Neutrophil (primary cell): ENCODE measurements at regions not wholly inside any gene's neighbourhood (a gene's known extent, or its start where the extent isn't known, plus 50 kb on each side); places are given as distances from the start of the nearest gene placed in this dataset.

Experiments used
- H3K27ac ChIP-seq: fragments of 200-600 bp; sonication (generic); 2 replicates; pipeline ENCODE4 v1.5.1; 2016; ENCODE audit warnings: mild to moderate bottlenecking, moderate library complexity
- H3K27me3 ChIP-seq: fragments of 200-600 bp; sonication (generic); 2 replicates; pipeline ENCODE4 v1.6.0; 2016; ENCODE audit warnings: mild to moderate bottlenecking
- H3K36me3 ChIP-seq: fragments of 200-600 bp; sonication (generic); 2 replicates; pipeline ENCODE4 v1.5.1; 2017
- H3K4me1 ChIP-seq, 2 experiments: fragments of 200-600 bp in 1 of 2; sonication (generic) in 1 of 2; 1 replicate in 1 of 2; 2 replicates in 1 of 2; pipeline versions ENCODE4 v1.5.1 to v1.6.1; 2013 to 2016; ENCODE audit warnings: low read depth in 1 of 2, low read length in 1 of 2, mild to moderate bottlenecking in 1 of 2, moderate library complexity in 1 of 2; ENCODE audit not compliant: control insufficient read depth in 1 of 2, insufficient read depth in 1 of 2
- H3K4me3 ChIP-seq, 2 experiments: fragments of 200-600 bp in 1 of 2; sonication (generic) in 1 of 2; 1 replicate in 1 of 2; 2 replicates in 1 of 2; pipeline ENCODE4 v1.5.1; 2013 to 2016; ENCODE audit warnings: low read depth in 1 of 2, low read length in 1 of 2, mild to moderate bottlenecking in 1 of 2, moderate library complexity in 1 of 2
- H3K9me3 ChIP-seq: fragments of 200-600 bp; sonication (generic); 2 replicates; pipeline ENCODE4 v1.5.1; 2016
- TF ChIP-seq, protein P1 (sequence below): fragments of 200-600 bp; sonication (generic); IDR thresholded peaks from 2 replicates; pipeline ENCODE4 v1.5.1; 2016; ENCODE audit warnings: antibody characterized with exemption

DNA sequence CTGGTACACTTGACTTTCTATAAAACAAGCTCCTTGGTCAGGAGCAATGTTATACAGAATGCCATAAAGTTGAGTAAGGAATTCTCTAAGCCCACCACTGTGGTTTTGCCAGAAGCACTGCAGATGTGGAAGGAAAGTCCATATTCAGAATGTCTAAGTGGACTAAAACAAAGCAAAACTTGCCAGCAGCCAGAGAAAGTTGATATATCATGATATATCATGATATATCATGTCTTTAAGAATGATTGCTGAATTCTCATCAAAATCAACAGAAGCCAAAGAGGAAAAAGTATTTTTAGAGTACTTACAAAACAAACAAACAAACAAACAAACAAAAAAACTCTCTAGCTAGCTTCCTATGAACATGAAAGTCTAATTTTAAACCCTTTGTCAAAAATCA is 424.8 kb upstream of the OR4E1 start:
- Histone ChIP-seq H3K9me3 (no peaks in the 10 kb centered on the region), H3K4me3 (no peak overlapping the region), H3K36me3 (no peaks in the 10 kb centered on the region), H3K4me1 (no peaks in the 10 kb centered on the region), H3K27me3 (peaks cover 12% of the 10 kb centered on the region), H3K27ac (no peak overlapping the region)
- TF ChIP-seq, protein P1, sequence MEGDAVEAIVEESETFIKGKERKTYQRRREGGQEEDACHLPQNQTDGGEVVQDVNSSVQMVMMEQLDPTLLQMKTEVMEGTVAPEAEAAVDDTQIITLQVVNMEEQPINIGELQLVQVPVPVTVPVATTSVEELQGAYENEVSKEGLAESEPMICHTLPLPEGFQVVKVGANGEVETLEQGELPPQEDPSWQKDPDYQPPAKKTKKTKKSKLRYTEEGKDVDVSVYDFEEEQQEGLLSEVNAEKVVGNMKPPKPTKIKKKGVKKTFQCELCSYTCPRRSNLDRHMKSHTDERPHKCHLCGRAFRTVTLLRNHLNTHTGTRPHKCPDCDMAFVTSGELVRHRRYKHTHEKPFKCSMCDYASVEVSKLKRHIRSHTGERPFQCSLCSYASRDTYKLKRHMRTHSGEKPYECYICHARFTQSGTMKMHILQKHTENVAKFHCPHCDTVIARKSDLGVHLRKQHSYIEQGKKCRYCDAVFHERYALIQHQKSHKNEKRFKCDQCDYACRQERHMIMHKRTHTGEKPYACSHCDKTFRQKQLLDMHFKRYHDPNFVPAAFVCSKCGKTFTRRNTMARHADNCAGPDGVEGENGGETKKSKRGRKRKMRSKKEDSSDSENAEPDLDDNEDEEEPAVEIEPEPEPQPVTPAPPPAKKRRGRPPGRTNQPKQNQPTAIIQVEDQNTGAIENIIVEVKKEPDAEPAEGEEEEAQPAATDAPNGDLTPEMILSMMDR = no peak

DNA sequence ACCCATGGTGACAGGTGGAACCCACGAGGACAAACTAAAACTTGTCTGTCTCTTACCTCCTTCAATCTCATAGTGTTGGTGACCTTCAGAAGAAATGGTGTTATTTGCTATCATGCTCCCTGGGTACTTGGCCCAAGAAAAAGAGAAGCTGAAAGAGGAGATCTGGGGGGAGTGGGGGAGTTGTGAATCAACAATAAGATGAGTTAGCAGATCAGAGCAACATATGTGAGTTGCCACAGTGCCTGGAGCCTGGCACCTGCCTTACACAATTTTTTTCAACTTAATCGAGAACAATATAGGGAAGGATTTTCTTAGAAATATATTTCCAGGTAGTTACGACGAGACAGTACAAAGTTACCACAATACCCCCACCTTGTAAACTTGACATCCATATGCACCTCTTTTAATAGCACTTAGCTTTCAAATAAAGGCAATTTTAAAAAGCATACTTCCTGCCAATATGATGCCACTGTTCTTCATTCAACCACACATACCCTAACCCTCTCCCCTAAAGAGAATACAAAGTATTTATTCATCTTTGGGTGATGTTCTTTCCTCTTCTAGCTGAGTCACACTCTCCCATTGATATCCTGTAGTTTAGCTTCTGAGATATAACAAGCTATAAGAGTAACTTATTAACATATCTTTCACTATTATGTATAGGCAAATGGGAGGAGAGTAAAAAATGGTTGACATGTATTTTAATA is 424.1 kb upstream of the OR4E1 start:
- no peaks in the 10 kb centered on the region for H3K36me3 ChIP-seq
- TF ChIP-seq, protein P1 = no peak
- H3K9me3 ChIP-seq = no peaks in the 10 kb centered on the region
- H3K4me3 ChIP-seq = no peak overlapping the region
- peaks cover 12% of the 10 kb centered on the region for H3K27me3 ChIP-seq
- H3K4me1 ChIP-seq = no peaks in the 10 kb centered on the region
- H3K27ac ChIP-seq = no peak overlapping the region

DNA sequence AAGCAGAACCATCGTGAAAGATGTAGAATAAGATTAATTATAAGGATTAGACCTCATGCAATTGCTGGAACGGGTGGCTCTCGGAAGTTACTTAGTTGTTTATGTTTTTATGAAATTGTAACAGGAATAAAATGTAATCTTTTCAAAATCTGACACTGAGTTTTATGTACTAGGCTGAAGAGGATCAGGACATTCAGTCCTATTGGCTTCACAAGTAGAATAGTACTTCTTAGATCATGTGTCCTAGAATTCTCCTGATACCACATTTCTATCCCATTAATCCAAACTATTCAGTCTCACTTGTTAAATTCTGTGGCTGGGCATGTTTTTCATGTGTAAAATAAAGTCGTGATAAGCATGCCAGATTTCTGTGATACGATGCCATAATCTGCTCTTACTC is 423.5 kb upstream of the OR4E1 start:
- Histone ChIP-seq H3K9me3 (no peaks in the 10 kb centered on the region), H3K4me1 (no peaks in the 10 kb centered on the region), H3K36me3 (no peaks in the 10 kb centered on the region), H3K27me3 (peaks cover 12% of the 10 kb centered on the region), H3K4me3 (no peak overlapping the region), H3K27ac (no peak overlapping the region)
- TF ChIP-seq, protein P1 = no peak

DNA sequence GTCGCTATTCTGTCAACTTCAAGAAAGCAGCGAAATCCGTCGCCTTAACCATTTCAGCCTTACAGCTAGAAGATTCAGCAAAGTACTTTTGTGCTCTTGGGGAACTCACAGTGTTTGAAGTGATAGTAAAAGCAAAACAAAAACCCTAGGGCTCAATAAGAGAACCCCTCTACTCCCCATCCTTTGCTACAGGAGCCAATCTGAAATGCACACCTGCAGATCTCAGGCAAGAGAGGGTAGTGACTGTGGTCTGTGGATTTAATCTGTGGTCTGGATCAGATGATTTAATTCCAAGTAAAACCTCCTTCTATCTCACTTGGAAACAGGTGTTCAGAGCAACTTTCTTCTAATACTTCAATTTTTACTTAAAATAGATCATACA is 422.9 kb upstream of the OR4E1 start:
- Histone ChIP-seq H3K36me3 (no peaks in the 10 kb centered on the region), H3K27me3 (peaks cover 12% of the 10 kb centered on the region), H3K4me3 (no peak overlapping the region), H3K27ac (no peak overlapping the region), H3K4me1 (no peaks in the 10 kb centered on the region), H3K9me3 (no peaks in the 10 kb centered on the region)
- TF ChIP-seq, protein P1 = no peak

DNA sequence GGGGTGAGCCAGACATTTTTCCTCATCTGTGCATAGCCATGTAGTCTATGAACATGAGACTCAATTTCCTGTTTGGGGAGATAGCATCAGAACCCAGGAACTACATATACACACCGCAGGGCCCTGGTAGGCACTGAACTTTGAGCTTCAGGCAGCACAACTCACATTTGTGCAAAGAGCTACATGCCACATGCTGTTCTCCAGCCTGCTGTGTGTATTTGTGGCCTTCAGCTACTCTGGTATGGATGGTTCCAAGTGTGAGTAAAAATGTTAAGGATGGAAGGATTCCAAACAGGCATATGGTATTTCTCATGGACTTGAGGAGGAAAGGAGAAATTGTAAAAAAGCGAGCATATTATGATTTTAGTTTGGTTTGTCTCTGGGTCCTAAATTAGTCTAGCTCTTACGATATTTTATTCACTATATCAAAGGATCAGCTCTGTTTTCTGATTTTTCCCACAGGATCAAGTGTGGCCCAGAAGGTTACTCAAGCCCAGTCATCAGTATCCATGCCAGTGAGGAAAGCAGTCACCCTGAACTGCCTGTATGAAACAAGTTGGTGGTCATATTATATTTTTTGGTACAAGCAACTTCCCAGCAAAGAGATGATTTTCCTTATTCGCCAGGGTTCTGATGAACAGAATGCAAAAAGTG is 422.4 kb upstream of the OR4E1 start:
- H3K4me1 ChIP-seq = no peaks in the 10 kb centered on the region
- no peaks in the 10 kb centered on the region for H3K9me3 ChIP-seq
- H3K4me3 ChIP-seq = no peak overlapping the region
- H3K27me3 ChIP-seq = peaks cover 12% of the 10 kb centered on the region
- TF ChIP-seq, protein P1 = no peak
- H3K27ac ChIP-seq = no peak overlapping the region
- no peaks in the 10 kb centered on the region for H3K36me3 ChIP-seq
